ENCODE measurements at regions not wholly inside any gene's neighbourhood (a gene's known extent, or its start where the extent isn't known, plus 50 kb on each side); places are given as distances from the start of the nearest gene placed in this dataset.

DNA sequence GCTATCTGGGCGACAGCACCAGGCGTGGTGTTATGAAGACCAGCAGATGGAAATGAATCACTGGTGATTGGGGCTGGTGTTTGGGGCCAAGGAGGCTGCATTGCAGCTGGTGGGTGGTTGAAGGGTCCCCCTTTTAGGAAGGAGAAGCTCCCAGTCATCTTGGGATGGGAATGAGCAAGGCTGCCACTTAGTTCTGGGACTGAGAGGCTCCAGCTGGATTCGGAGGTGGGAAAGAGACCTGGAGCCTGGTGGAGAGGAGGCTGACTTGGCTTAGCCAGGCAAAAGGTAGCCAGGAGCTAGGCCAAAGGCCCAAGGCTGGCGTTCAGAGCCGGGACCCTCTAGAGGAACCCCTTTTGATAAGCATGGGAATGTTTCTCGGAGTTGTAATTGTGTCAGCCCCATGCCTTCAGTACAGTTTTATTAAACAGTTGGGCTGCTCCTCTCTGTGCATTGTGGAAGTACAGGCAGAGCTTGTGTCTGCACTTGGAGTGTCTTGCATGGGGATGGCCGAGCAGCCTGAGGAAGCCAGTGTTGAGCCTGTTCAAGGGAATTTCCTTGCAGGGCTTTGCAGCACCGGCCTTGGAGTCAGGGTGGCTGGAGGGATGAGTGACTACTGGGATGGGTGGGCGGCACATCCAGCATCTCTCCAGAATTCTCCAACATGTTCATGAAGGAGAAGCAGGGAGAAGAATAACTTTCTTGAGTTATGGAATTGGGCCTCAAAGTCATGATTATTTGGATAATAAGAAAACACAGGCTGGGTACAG lies 234.9 kb downstream of the BAMBI start:
- intact Hi-C loops (cut with DNase I), result no loop called here
- no peaks in the 10 kb centered on the region for H3K4me1 ChIP-seq (ENCODE audit: insufficient read depth)
- H3K27ac ChIP-seq, result no peak overlapping the region
- H3K9me3 ChIP-seq, result no peaks in the 10 kb centered on the region
- no peak for DNase-seq
- no peak for TF ChIP-seq POLR2A (IDR thresholded peaks at IDR 0.05)
- no peak for TF ChIP-seq EP300 (IDR thresholded peaks at IDR 0.05)
- TF ChIP-seq, protein P1, sequence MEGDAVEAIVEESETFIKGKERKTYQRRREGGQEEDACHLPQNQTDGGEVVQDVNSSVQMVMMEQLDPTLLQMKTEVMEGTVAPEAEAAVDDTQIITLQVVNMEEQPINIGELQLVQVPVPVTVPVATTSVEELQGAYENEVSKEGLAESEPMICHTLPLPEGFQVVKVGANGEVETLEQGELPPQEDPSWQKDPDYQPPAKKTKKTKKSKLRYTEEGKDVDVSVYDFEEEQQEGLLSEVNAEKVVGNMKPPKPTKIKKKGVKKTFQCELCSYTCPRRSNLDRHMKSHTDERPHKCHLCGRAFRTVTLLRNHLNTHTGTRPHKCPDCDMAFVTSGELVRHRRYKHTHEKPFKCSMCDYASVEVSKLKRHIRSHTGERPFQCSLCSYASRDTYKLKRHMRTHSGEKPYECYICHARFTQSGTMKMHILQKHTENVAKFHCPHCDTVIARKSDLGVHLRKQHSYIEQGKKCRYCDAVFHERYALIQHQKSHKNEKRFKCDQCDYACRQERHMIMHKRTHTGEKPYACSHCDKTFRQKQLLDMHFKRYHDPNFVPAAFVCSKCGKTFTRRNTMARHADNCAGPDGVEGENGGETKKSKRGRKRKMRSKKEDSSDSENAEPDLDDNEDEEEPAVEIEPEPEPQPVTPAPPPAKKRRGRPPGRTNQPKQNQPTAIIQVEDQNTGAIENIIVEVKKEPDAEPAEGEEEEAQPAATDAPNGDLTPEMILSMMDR (IDR thresholded peaks at IDR 0.05), result no peak
- WGBS, 3 donors, result 89 to 94% (median 90%) methylated on average over 9 of the region's 9 CpGs
- no peaks in the 10 kb centered on the region for H3K36me3 ChIP-seq
- H3K4me3 ChIP-seq, result no peak overlapping the region
- no peaks in the 10 kb centered on the region for H3K27me3 ChIP-seq

DNA sequence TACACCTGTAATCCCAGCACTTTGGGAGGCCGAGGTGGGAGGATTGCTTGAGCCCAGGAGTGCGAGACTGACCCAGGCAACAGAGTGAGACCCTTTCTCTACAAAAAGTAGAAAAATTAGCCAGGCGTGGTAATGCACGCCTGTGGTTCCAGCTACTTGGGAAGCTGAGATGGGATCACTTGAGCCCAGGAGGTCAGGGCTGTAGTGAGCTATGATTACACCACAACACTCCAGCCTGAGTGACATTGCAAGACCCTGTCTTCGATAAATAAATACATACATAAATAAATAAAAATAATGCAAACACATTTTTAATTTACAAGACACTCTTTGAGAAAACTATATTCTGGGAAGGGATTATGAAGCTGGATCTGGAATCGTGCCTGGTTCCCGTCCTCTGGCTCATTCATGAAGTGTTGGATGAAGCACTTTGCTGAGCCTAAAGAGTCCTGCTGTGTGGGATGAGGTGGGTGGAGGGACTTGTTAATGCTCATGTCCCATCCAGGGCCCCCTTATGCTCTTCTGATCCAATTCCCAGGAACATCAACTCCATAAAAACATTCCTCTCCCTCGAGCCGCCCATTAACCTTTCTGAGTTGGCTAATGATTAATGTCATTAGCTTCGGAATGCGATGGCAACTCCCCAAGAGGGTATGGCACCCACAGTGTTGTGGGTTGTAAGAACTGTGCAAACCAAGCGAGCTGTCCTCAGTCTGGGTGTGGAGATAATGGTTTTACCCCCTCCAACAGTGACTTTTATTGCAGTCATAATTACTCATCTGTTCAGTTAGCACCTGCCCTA lies 236.3 kb downstream of the BAMBI start:
- Histone ChIP-seq H3K27ac (no peak overlapping the region), H3K9me3 (no peaks in the 10 kb centered on the region), H3K36me3 (no peaks in the 10 kb centered on the region), H3K4me1 (ENCODE audit: insufficient read depth) (no peaks in the 10 kb centered on the region), H3K27me3 (no peaks in the 10 kb centered on the region), H3K4me3 (no peak overlapping the region)
- intact Hi-C loops (cut with DNase I), result no loop called here
- 88 to 91% (median 89%) methylated on average over 12 of the region's 12 CpGs for WGBS, 3 donors
- no peak for DNase-seq
- TF ChIP-seq POLR2A (IDR thresholded peaks at IDR 0.05), result no peak
- TF ChIP-seq, protein P1 (IDR thresholded peaks at IDR 0.05), result no peak
- no peak for TF ChIP-seq EP300 (IDR thresholded peaks at IDR 0.05)

DNA sequence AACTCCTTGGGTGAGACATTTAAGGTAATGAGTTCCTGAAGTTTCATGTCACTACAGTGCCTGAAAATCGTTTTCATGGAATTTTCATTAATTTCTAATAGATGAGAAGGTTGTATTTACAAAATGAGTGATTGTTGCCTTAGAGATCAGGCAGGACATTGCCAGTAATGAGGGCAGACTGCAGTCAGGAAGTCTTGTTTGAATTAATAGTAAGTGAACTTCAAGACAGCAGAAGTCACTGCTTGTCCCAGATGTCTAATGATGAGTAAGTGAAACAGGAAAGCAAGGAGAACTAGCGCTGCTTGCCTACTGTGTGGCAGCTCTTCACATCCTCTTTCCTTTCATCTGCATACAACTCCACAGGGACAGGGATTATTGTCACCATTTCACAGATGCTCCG lies 237.4 kb downstream of the BAMBI start:
- Histone ChIP-seq H3K27me3 (no peaks in the 10 kb centered on the region), H3K36me3 (no peaks in the 10 kb centered on the region), H3K4me3 (no peak overlapping the region), H3K27ac (no peak overlapping the region), H3K4me1 (ENCODE audit: insufficient read depth) (no peaks in the 10 kb centered on the region), H3K9me3 (no peaks in the 10 kb centered on the region)
- intact Hi-C loops (cut with DNase I), result no loop called here
- DNase-seq, result no peak
- WGBS, 3 donors, result 74 to 77% (median 76%) methylated on average over 3 of the region's 3 CpGs
- no peak for TF ChIP-seq EP300 (IDR thresholded peaks at IDR 0.05)
- TF ChIP-seq, protein P1 (IDR thresholded peaks at IDR 0.05), result no peak
- no peak for TF ChIP-seq POLR2A (IDR thresholded peaks at IDR 0.05)

DNA sequence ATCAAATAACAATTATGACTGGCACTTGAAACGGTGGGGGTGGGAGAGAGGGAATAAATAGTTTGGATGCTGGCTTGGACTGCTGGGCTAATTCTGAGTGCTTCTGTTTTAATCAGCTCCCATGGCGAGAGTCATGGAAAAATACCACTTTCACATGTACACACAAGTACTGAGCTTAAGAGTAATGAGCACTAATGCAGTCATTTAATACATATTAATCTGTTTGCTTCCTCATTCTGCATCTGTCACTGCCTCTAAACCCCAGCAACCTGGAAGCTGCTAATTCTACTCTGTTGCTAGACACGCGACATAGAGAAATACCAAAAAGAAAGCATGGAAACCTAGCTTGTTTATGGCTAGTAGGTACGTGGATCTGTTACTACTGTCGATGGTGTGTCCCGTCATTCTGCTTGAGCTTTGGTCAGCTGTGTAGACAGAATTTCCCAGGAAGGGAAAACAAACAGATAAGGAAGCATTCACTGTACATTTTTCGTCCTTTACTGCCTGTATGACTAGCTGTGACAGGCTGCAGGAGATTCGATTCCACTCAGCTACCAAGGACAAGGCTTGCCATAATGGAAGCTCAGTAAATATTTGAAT lies 238.8 kb downstream of the BAMBI start:
- no peaks in the 10 kb centered on the region for H3K9me3 ChIP-seq
- intact Hi-C loops (cut with DNase I), result no loop called here
- no peak overlapping the region for H3K27ac ChIP-seq
- no peaks in the 10 kb centered on the region for H3K4me1 ChIP-seq (ENCODE audit: insufficient read depth)
- TF ChIP-seq POLR2A (IDR thresholded peaks at IDR 0.05), result no peak
- TF ChIP-seq, protein P1 (IDR thresholded peaks at IDR 0.05), result no peak
- TF ChIP-seq EP300 (IDR thresholded peaks at IDR 0.05), result no peak
- H3K27me3 ChIP-seq, result no peaks in the 10 kb centered on the region
- no peak for DNase-seq
- WGBS, 3 donors, result 77 to 81% (median 80%) methylated on average over 9 of the region's 9 CpGs
- no peaks in the 10 kb centered on the region for H3K36me3 ChIP-seq
- no peak overlapping the region for H3K4me3 ChIP-seq
